K562 (cell line): ENCODE measurements at regions not wholly inside any gene's neighbourhood (a gene's known extent, or its start where the extent isn't known, plus 50 kb on each side); places are given as distances from the start of the nearest gene placed in this dataset.

ENCODE experiments used
- GABPB1 ChIP-seq: sonication (generic); formaldehyde crosslinking; IDR thresholded peaks from 2 replicates; pipeline ENCODE4 v1.8.0; 2022; ENCODE audit warnings: mild to moderate bottlenecking, missing genetic modification reagents
- HDAC3 ChIP-seq: fragments of 450-650 bp; IDR thresholded peaks from 2 replicates; pipeline ENCODE4 v1.6.1; 2018; ENCODE audit warnings: borderline replicate concordance, mild to moderate bottlenecking, moderate library complexity; ENCODE audit not compliant: partially characterized antibody
- SETDB1 ChIP-seq: IDR thresholded peaks from one replicate; pipeline ENCODE4 v1.6.1; 2012; ENCODE audit warnings: low read length, control low read depth, inconsistent platforms
- ZNF165 ChIP-seq: fragments of 250-450 bp; sonication (Bioruptor Pico); IDR thresholded peaks from 2 replicates; pipeline ENCODE4 v1.4.0; 2020; ENCODE audit warnings: borderline replicate concordance
- TF ChIP-seq, protein P1 (sequence below), 2 experiments: fragments of 450-650 bp; IDR thresholded peaks; 2 replicates each; pipeline ENCODE4 v1.6.1; 2016; ENCODE audit warnings: mild to moderate bottlenecking in 2 of 2, borderline replicate concordance in 1 of 2, low read depth in 1 of 2, moderate library complexity in 1 of 2
- TF ChIP-seq, protein P2 (sequence below): sonication (generic); formaldehyde crosslinking; IDR thresholded peaks from 2 replicates; pipeline ENCODE4 v1.8.0; 2022; ENCODE audit warnings: mild to moderate bottlenecking, missing genetic modification reagents
- TF ChIP-seq, protein P3 (sequence below): fragments of 450-650 bp; IDR thresholded peaks from 2 replicates; pipeline ENCODE4 v1.6.1; 2018; ENCODE audit warnings: mild to moderate bottlenecking, low read depth; ENCODE audit not compliant: partially characterized antibody

DNA sequence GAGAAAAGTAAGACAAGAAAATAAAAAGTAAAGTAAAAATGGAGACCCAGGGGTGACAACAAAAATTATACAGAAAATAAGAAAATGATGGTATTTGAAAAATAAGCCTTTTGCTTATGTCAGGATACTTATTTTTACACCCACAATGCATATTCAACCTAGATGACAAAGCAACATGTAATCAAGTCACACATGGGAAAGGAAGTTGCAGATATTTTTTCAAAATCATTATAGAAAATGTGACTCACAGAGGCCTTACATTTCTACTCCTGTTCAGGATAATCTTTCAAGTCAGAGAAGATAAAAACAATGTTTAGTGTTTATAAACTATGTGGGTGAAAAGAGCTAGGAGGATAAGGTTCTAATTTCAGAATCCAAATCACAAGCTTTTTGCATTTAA lies 275.3 kb upstream of the UBE2E3 start (continued):
- TF ChIP-seq, protein P1, sequence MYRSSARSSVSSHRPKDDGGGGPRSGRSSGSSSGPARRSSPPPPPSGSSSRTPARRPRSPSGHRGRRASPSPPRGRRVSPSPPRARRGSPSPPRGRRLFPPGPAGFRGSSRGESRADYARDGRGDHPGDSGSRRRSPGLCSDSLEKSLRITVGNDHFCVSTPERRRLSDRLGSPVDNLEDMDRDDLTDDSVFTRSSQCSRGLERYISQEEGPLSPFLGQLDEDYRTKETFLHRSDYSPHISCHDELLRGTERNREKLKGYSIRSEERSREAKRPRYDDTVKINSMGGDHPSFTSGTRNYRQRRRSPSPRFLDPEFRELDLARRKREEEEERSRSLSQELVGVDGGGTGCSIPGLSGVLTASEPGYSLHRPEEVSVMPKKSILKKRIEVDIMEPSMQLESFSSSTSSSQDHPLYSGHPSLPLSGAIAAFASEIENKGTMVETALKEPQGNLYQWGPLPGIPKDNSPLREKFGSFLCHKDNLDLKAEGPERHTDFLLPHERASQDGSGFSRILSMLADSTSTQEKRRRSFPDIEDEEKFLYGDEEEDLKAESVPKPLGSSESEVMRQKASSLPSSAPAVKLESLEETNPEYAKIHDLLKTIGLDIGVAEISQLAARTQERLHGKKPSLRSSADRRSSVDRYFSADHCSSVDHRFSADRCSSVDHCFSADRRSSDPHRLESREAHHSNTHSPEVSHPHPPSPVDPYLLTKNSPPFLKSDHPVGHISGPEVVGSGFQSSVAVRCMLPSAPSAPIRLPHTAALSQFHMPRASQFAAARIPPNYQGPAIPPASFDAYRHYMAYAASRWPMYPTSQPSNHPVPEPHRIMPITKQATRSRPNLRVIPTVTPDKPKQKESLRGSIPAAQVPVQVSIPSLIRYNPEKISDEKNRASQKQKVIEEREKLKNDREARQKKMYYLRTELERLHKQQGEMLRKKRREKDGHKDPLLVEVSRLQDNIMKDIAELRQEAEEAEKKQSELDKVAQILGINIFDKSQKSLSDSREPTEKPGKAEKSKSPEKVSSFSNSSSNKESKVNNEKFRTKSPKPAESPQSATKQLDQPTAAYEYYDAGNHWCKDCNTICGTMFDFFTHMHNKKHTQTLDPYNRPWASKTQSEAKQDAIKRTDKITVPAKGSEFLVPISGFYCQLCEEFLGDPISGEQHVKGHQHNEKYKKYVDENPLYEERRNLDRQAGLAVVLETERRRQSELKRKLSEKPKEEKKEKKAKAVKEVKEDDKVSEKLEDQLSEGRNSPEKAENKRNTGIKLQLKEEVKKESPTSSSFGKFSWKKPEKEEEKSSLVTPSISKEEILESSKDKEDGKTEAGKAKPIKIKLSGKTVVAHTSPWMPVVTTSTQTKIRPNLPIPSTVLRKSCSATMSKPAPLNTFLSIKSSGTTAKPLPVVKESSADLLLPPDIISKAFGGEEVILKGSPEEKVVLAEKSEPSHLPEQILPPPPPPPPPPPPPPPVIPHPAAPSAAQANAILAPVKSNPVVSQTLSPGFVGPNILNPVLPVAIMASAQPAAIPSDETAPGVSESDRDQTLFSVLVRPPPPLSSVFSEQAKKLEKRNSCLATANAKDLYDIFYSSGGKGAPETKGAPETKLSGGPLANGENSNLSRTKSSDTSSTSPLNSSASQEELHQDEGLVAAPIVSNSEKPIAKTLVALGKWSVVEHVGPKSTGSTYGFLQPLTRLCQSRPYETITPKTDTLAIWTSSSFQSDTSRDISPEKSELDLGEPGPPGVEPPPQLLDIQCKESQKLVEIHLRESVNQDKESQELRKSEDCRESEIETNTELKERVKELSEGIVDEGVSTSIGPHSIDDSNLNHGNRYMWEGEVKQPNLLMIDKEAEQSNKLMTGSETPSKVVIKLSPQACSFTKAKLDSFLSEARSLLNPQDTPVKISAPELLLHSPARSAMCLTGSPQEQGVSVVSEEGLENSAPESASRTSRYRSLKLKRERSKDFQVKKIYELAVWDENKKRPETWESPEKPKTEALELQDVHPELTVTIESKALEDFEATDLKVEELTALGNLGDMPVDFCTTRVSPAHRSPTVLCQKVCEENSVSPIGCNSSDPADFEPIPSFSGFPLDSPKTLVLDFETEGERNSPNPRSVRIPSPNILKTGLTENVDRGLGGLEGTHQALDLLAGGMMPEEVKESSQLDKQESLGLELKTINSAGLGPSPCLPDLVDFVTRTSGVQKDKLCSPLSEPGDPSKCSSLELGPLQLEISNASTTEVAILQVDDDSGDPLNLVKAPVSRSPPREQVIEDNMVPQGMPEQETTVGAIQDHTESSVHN (IDR thresholded peaks at IDR 0.05; ENCODE audit: borderline replicate concordance in 1 of 2, low read depth in 1 of 2): no peak
- TF ChIP-seq, protein P2, sequence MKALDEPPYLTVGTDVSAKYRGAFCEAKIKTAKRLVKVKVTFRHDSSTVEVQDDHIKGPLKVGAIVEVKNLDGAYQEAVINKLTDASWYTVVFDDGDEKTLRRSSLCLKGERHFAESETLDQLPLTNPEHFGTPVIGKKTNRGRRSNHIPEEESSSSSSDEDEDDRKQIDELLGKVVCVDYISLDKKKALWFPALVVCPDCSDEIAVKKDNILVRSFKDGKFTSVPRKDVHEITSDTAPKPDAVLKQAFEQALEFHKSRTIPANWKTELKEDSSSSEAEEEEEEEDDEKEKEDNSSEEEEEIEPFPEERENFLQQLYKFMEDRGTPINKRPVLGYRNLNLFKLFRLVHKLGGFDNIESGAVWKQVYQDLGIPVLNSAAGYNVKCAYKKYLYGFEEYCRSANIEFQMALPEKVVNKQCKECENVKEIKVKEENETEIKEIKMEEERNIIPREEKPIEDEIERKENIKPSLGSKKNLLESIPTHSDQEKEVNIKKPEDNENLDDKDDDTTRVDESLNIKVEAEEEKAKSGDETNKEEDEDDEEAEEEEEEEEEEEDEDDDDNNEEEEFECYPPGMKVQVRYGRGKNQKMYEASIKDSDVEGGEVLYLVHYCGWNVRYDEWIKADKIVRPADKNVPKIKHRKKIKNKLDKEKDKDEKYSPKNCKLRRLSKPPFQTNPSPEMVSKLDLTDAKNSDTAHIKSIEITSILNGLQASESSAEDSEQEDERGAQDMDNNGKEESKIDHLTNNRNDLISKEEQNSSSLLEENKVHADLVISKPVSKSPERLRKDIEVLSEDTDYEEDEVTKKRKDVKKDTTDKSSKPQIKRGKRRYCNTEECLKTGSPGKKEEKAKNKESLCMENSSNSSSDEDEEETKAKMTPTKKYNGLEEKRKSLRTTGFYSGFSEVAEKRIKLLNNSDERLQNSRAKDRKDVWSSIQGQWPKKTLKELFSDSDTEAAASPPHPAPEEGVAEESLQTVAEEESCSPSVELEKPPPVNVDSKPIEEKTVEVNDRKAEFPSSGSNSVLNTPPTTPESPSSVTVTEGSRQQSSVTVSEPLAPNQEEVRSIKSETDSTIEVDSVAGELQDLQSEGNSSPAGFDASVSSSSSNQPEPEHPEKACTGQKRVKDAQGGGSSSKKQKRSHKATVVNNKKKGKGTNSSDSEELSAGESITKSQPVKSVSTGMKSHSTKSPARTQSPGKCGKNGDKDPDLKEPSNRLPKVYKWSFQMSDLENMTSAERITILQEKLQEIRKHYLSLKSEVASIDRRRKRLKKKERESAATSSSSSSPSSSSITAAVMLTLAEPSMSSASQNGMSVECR (CRISPR knock-in tag): no peak
- TF ChIP-seq, protein P3, sequence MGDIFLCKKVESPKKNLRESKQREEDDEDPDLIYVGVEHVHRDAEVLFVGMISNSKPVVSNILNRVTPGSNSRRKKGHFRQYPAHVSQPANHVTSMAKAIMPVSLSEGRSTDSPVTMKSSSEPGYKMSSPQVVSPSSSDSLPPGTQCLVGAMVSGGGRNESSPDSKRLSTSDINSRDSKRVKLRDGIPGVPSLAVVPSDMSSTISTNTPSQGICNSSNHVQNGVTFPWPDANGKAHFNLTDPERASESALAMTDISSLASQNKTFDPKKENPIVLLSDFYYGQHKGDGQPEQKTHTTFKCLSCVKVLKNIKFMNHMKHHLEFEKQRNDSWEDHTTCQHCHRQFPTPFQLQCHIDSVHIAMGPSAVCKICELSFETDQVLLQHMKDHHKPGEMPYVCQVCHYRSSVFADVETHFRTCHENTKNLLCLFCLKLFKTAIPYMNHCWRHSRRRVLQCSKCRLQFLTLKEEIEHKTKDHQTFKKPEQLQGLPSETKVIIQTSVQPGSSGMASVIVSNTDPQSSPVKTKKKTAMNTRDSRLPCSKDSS: no peak
- TF ChIP-seq SETDB1: no peak
- TF ChIP-seq GABPB1: no peak
- no peak for TF ChIP-seq ZNF165 (CRISPR knock-in tag)
- TF ChIP-seq HDAC3: no peak
- TF ChIP-seq, all 486 proteins: peak for 12
